IPS DF 6.9 (cell line): ENCODE measurements at regions not wholly inside any gene's neighbourhood (a gene's known extent, or its start where the extent isn't known, plus 50 kb on each side); places are given as distances from the start of the nearest gene placed in this dataset.

Experiments
- DNase-seq: peaks from one replicate; pipeline ENCODE4 v3.0.0-alpha.2; 2013; ENCODE audit warnings: low read depth, low spot score
- H3K27ac ChIP-seq: one replicate; pipeline ENCODE4 v1.5.1; 2013; ENCODE audit warnings: low read length, control low read depth
- H3K27me3 ChIP-seq: 2 replicates; pipeline ENCODE4 v1.6.1; 2013; ENCODE audit warnings: mild to moderate bottlenecking, low read length; ENCODE audit not compliant: control insufficient read depth, insufficient read depth
- H3K36me3 ChIP-seq: 2 replicates; pipeline ENCODE4 v1.6.1; 2013; ENCODE audit warnings: low read length; ENCODE audit not compliant: control insufficient read depth, insufficient read depth
- H3K4me1 ChIP-seq: 2 replicates; pipeline ENCODE4 v1.6.1; 2013; ENCODE audit warnings: low read length; ENCODE audit not compliant: control insufficient read depth, insufficient read depth
- H3K4me3 ChIP-seq: 2 replicates; pipeline ENCODE4 v1.5.1; 2013; ENCODE audit warnings: mild to moderate bottlenecking, low read length
- H3K9me3 ChIP-seq: 2 replicates; pipeline ENCODE4 v1.6.1; 2013; ENCODE audit warnings: low read length, inconsistent platforms; ENCODE audit not compliant: control insufficient read depth, insufficient read depth
- WGBS: extraction: QIAGEN DNeasy Blood & Tissue Kit; methylation state at CpG from one replicate; pipeline ENCODE4 v1.1.7; 2013; ENCODE audit warnings: mixed read lengths, missing lambda C conversion rate; ENCODE audit not compliant: insufficient read length, insufficient coverage; 5-methylcytosine and 5-hydroxymethylcytosine counted together

DNA sequence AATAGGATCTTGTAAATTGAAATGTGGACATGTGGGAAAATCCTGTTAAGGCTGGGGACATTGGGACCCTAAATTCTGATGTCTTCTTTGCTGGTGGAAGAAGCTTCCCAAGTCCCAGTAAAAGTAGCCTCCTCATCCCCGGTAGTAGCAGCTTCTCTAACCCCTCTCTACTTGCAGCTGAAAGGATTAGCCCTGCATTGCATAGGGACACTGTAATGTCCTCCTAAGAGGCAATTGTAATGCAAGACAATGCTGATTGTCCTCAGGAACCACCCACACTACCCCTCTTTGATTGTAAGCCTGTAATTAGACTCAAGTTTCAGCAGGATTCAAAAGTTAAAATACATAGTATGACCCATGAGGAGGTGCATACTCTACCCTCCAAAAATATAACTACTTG lies 1938.4 kb upstream of the C9orf72 start:
- peak; percentile 20 for DNase-seq
- Histone ChIP-seq H3K4me3 (no peak overlapping the region), H3K9me3 (no peaks in the 10 kb centered on the region; the same call in 1 of the 2 replicates), H3K4me1 (peaks cover 7% of the 10 kb centered on the region; the same call in 1 of the 2 replicates), H3K27ac (no peak overlapping the region), H3K27me3 (no peaks in the 10 kb centered on the region), H3K36me3 (no peaks in the 10 kb centered on the region)
- WGBS = no CpG with 5 or more reads among the region's 1 CpG

DNA sequence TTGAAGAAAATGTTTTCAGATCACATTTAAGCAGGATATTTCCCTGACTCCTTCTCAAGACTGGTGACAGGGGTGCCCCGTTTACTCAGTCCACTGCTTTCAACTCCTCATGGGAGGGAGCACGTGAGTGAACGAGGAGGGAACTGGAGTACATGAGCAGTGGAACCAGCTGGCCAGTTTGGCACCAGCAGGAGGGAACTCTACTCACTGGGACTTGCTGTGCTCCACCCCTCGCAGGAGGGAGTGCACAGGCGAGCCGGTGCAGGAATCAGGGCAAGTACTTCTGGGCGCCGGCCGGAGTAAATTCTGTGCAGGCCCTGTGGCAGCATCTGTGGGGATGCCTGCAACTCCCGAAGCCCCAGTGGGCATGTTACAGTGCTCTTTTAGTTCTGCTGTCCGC lies 1941.1 kb upstream of the C9orf72 start:
- no peaks in the 10 kb centered on the region for H3K27me3 ChIP-seq
- no peak for DNase-seq
- no peak overlapping the region for H3K4me3 ChIP-seq
- H3K36me3 ChIP-seq = no peaks in the 10 kb centered on the region
- no CpG with 5 or more reads among the region's 11 CpGs for WGBS
- H3K9me3 ChIP-seq = no peaks in the 10 kb centered on the region; the same call in 1 of the 2 replicates
- H3K4me1 ChIP-seq = peaks cover 7% of the 10 kb centered on the region; the same call in 1 of the 2 replicates
- no peak overlapping the region for H3K27ac ChIP-seq

DNA sequence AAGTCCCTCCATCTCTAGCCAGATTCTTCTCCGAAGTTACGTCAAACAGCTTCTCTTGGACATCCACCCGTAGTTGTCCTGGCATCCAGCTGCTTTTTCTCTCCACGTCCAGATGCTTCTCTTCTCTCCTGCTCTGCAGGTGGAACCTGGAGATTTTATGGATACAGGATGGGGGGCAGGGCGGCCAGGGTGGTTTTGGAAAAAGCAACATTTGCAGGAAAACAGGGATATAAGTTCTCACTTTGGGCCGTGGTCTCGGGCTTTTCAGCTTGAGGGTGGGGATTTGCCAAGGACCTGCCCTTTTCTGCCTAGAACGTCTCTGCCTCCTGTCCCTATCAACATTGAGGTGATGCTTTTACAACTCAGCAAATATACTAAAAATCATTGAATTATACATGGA lies 1941.6 kb upstream of the C9orf72 start:
- no peak for DNase-seq
- WGBS = no CpG with 5 or more reads among the region's 8 CpGs
- H3K4me1 ChIP-seq = peaks cover 7% of the 10 kb centered on the region; the same call in 1 of the 2 replicates
- H3K27me3 ChIP-seq = no peaks in the 10 kb centered on the region
- no peaks in the 10 kb centered on the region for H3K36me3 ChIP-seq
- no peak overlapping the region for H3K27ac ChIP-seq
- H3K9me3 ChIP-seq = no peaks in the 10 kb centered on the region
- no peak overlapping the region for H3K4me3 ChIP-seq

DNA sequence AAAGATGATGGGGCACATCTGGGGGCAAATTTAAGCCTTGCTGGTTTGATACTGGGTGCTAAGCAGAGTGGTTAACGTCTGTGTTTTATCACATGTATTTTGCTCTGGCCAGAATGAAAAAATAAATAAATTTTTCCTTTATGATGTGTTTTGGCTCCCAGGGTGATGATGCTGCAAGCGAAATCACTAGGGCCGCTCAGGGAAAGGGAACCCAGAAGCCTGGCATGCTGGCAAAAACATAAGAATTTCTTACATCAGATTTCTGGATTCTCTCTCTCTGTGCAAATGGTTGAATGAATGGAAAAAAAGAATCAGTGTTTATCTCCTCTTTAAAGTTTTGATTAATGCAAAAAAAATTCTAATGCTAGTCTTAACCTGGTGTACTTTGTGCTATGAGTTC lies 1975.2 kb upstream of the C9orf72 start:
- H3K4me1 ChIP-seq = no peaks in the 10 kb centered on the region
- H3K4me3 ChIP-seq = no peak overlapping the region
- H3K27ac ChIP-seq = no peak overlapping the region
- H3K27me3 ChIP-seq = no peaks in the 10 kb centered on the region
- WGBS = no CpG with 5 or more reads among the region's 3 CpGs
- no peaks in the 10 kb centered on the region for H3K9me3 ChIP-seq
- no peak for DNase-seq
- no peaks in the 10 kb centered on the region for H3K36me3 ChIP-seq

DNA sequence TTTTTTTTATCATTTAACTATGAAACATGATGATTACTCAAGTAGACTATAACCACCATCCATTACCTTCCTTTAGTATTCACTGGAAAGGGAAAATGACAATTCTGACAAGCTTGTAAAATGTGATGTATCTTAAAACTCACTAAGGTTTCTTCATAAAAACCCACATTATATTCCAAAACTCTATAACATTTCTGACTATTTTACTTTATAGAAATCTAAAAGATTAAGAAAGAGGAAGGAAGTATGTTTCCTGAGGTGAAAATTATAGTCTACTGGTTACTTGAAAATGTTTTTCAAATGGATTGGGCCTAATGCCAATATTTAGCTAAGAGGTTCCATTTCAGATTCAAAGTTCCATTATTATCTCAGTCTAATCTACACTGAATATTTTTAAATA lies 1982.2 kb upstream of the C9orf72 start:
- no peak for DNase-seq
- Histone ChIP-seq H3K27ac (no peak overlapping the region), H3K36me3 (no peaks in the 10 kb centered on the region), H3K9me3 (no peaks in the 10 kb centered on the region), H3K4me1 (no peaks in the 10 kb centered on the region), H3K27me3 (no peaks in the 10 kb centered on the region), H3K4me3 (no peak overlapping the region)

DNA sequence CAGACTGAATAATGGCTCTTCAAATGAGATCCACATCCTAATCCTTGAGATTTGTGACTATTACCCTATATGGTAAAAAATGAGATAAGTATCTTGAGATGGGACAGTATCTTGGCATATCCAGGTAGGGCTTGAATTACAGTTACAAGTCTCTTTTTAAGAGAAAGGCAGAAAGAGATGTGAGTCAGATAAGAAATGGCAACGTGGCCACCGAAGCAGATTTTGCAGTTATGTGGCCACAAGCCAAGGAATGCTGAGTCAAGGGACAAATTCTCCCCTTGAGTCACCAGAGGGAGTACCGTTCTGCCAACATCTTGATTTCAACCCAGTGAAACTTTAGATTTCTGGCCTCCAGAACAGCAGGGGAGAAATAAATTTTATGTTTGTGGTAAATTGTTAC lies 1983.0 kb upstream of the C9orf72 start:
- Histone ChIP-seq H3K9me3 (no peaks in the 10 kb centered on the region), H3K4me3 (no peak overlapping the region), H3K27ac (no peak overlapping the region), H3K27me3 (no peaks in the 10 kb centered on the region), H3K36me3 (no peaks in the 10 kb centered on the region), H3K4me1 (no peaks in the 10 kb centered on the region)
- no peak for DNase-seq
- WGBS = no CpG with 5 or more reads among the region's 3 CpGs

DNA sequence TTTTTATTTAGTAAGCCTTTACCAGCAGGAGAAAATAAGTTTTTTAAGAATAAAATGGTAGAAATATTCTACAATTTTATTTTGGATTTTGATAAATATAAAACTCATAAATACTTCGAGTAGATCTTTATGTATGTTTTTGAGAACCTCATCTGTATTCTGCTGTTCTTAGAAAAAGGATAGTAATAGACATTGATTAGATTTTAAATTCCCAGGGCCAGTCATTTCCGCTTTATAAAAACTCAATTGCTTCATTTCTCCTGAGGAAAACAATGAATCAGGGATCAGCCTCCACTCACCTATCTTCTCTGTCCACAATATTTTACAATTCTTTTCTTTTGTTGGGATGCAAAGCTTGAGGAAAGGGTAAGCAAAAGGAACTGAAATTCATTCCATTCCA lies 1983.5 kb upstream of the C9orf72 start:
- no peaks in the 10 kb centered on the region for H3K27me3 ChIP-seq
- H3K27ac ChIP-seq = no peak overlapping the region
- no CpG with 5 or more reads among the region's 2 CpGs for WGBS
- DNase-seq = no peak
- H3K9me3 ChIP-seq = no peaks in the 10 kb centered on the region
- H3K36me3 ChIP-seq = no peaks in the 10 kb centered on the region
- no peaks in the 10 kb centered on the region for H3K4me1 ChIP-seq
- H3K4me3 ChIP-seq = no peak overlapping the region

DNA sequence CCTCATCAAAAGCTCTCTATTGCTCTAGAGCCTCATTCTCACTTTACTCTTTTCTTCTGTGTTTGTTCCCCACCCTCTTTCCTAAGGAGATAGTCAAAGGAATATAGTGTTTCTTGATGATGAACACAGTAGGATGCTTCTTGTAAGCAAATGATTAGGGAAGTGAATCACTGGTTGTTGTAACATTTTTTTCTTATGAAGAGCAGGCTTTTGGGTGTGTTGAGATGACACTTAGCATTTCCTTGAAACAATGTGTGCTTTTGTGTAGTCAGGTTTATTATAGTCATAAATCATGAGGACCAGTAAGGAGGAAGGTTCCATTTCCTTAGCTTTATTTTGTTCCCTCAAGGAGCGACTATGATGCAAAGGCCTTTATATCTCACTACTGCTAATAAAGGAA lies 1991.3 kb upstream of the C9orf72 start:
- Histone ChIP-seq H3K36me3 (no peaks in the 10 kb centered on the region), H3K4me1 (no peaks in the 10 kb centered on the region), H3K4me3 (no peak overlapping the region), H3K27ac (no peak overlapping the region), H3K27me3 (no peaks in the 10 kb centered on the region), H3K9me3 (no peaks in the 10 kb centered on the region)
- DNase-seq = no peak
- WGBS = no CpG with 5 or more reads among the region's 1 CpG

DNA sequence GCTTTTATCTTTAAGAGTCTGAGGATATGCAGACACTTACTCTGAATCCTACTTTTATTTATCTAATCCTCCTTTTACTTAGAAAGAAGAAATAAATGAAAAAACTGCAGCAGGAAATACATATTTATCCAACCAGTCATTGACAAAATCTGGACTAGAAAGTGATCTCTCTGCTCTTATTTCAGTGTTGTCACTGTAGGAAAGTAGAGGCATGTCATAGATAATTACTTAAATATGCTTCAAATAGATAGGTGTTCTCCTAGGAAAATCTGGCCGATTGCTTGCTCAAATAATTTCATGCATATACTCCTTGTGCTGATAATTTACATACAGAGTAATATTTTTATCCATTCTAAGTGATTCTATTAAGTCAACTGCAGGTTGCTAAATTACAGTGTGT lies 2001.9 kb upstream of the C9orf72 start:
- Histone ChIP-seq H3K36me3 (no peaks in the 10 kb centered on the region), H3K4me3 (no peak overlapping the region), H3K4me1 (no peaks in the 10 kb centered on the region), H3K27ac (no peak overlapping the region), H3K27me3 (no peaks in the 10 kb centered on the region), H3K9me3 (no peaks in the 10 kb centered on the region)
- no peak for DNase-seq
- WGBS = no CpG with 5 or more reads among the region's 1 CpG

DNA sequence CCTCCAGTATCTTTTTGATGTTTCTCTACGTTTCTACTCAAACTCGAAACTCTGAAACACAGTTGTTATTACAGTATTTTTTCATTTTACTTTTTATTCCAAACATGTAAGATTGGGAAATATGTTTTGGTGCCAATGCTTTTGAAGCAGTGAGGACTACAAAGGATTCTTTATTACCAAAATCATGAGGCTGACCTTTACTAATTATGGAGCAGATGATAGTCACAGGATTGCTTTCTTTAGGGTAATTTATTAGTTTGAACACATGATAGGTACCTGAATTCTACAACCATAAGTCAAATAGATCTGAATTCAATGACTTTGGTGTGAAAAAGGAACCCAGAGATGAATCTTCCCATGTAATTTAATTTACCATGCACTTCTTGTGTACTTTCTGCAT lies 2015.1 kb upstream of the C9orf72 start:
- no CpG with 5 or more reads among the region's 2 CpGs for WGBS

DNA sequence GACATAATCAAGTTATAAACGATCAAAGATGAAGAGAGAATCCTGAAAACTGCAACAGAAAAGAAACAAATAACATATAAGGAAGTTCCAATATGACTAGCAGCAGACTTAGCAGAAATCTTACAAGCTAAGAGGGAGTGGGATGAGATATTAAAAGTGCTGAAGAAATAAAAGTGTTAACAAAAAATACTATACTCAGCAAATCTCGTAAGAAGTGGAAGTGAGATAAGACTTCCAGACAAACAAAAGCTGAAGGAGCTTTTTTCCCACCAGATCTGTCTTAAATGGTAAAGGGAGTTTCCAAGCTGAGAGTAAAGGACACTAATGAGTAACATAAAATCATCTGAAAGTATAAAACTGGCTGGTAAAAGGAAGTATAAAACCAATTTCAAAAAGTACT lies 2036.0 kb upstream of the C9orf72 start:
- Histone ChIP-seq H3K4me3 (no peak overlapping the region), H3K4me1 (no peaks in the 10 kb centered on the region), H3K36me3 (no peaks in the 10 kb centered on the region), H3K27ac (no peak overlapping the region), H3K27me3 (no peaks in the 10 kb centered on the region), H3K9me3 (no peaks in the 10 kb centered on the region)
- DNase-seq = no peak
- WGBS = no CpG with 5 or more reads among the region's 2 CpGs

More for the DNA sequence above, 2015.1 kb upstream of the C9orf72 start:
- no peaks in the 10 kb centered on the region; the same call in 1 of the 2 replicates for H3K9me3 ChIP-seq
- H3K4me3 ChIP-seq = no peak overlapping the region
- no peaks in the 10 kb centered on the region for H3K4me1 ChIP-seq
- no peak for DNase-seq
- no peaks in the 10 kb centered on the region for H3K27me3 ChIP-seq
- H3K27ac ChIP-seq = no peak overlapping the region
- no peaks in the 10 kb centered on the region for H3K36me3 ChIP-seq
